ENCODE measurements at regions not wholly inside any gene's neighbourhood (a gene's known extent, or its start where the extent isn't known, plus 50 kb on each side); places are given as distances from the start of the nearest gene placed in this dataset.

GRCh38 chr10:33723181-33723580 is 388.7 kb upstream of the NRP1 start:
- DNase-seq (ENCODE audit: low spot score), result no peak
- in situ Hi-C loops (cut with MboI; ENCODE audit: low pct_unique_long_range_greater_than_20kb, low sequenced_read_pairs, unreplicated experiment), result no loop called here
- TF ChIP-seq CTCF (IDR thresholded peaks at IDR 0.05; ENCODE audit: extremely low read depth, insufficient read depth, missing control alignments), result no peak

GRCh38 chr10:33722067-33722466 is 387.6 kb upstream of the NRP1 start:
- TF ChIP-seq CTCF (IDR thresholded peaks at IDR 0.05; ENCODE audit: extremely low read depth, insufficient read depth, missing control alignments), result no peak
- DNase-seq (ENCODE audit: low spot score), result no peak
- in situ Hi-C loops (cut with MboI; ENCODE audit: low pct_unique_long_range_greater_than_20kb, low sequenced_read_pairs, unreplicated experiment), result no loop called here

GRCh38 chr10:33721509-33721908 is 387.0 kb upstream of the NRP1 start:
- TF ChIP-seq CTCF (IDR thresholded peaks at IDR 0.05; ENCODE audit: extremely low read depth, insufficient read depth, missing control alignments), result no peak
- in situ Hi-C loops (cut with MboI; ENCODE audit: low pct_unique_long_range_greater_than_20kb, low sequenced_read_pairs, unreplicated experiment), result no loop called here
- DNase-seq (ENCODE audit: low spot score), result no peak

GRCh38 chr10:33720161-33720560 is 385.7 kb upstream of the NRP1 start:
- in situ Hi-C loops (cut with MboI; ENCODE audit: low pct_unique_long_range_greater_than_20kb, low sequenced_read_pairs, unreplicated experiment), result no loop called here
- no peak for TF ChIP-seq CTCF (IDR thresholded peaks at IDR 0.05; ENCODE audit: extremely low read depth, insufficient read depth, missing control alignments)
- no peak for DNase-seq (ENCODE audit: low spot score)

- DNase-seq (ENCODE audit: low spot score), result no peak
- in situ Hi-C loops (cut with MboI; ENCODE audit: low pct_unique_long_range_greater_than_20kb, low sequenced_read_pairs, unreplicated experiment), result no loop called here
- TF ChIP-seq CTCF (IDR thresholded peaks at IDR 0.05; ENCODE audit: extremely low read depth, insufficient read depth, missing control alignments), result no peak
Observed at GRCh38 chr10:33719005-33719703, 384.7 kb upstream of the NRP1 start.

GRCh38 chr10:33716501-33717267 is 382.2 kb upstream of the NRP1 start:
- no peak for DNase-seq (ENCODE audit: low spot score)
- no peak for TF ChIP-seq CTCF (IDR thresholded peaks at IDR 0.05; ENCODE audit: extremely low read depth, insufficient read depth, missing control alignments)
- in situ Hi-C loops (cut with MboI; ENCODE audit: low pct_unique_long_range_greater_than_20kb, low sequenced_read_pairs, unreplicated experiment), result no loop called here
